HepG2 (cell line): ENCODE measurements at regions not wholly inside any gene's neighbourhood (a gene's known extent, or its start where the extent isn't known, plus 50 kb on each side); places are given as distances from the start of the nearest gene placed in this dataset.

ENCODE experiments used
- ZFP1 ChIP-seq: IDR thresholded peaks from 2 replicates; pipeline ENCODE4 v1.6.1; 2016
- ZNF180 ChIP-seq: sonication (generic); formaldehyde crosslinking; IDR thresholded peaks from 2 replicates; pipeline ENCODE4 v1.4.0; 2020; ENCODE audit warnings: low read depth, missing genetic modification reagents, borderline replicate concordance
- ZNF274 ChIP-seq: sonication (generic); formaldehyde crosslinking; IDR thresholded peaks from 2 replicates; pipeline ENCODE4 v1.5.1; 2020; ENCODE audit warnings: mild to moderate bottlenecking, missing genetic modification reagents
- ZNF33B ChIP-seq: sonication (generic); formaldehyde crosslinking; IDR thresholded peaks from 2 replicates; pipeline ENCODE4 v1.5.1; 2020; ENCODE audit warnings: mild to moderate bottlenecking, missing genetic modification reagents
- TF ChIP-seq, protein P1 (sequence below): sonication (generic); formaldehyde crosslinking; IDR thresholded peaks from 2 replicates; pipeline ENCODE4 v1.5.0; 2020; ENCODE audit warnings: mild to moderate bottlenecking, missing genetic modification reagents, moderate library complexity

DNA sequence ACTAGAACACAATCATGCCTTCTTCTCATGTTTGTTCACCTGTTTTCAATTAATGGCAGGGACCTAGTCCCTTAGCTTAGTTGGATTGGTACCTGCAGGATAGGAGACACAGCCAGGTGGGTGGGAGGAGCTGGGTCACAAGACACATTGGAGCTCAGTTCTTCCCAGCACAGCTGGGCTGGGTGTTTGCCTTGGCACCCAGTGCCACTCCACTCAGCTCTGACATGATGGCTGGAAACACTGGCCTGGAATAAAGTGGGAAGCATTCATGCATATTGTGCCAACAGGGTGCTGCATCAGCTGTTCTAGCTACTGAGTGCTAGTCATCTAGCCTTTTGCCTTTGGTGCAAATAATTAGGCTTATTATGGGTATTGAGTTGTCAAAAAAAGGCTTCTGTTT is 226.1 kb downstream of the PTEN start:
- TF ChIP-seq ZFP1 (CRISPR knock-in tag) (no peak), ZNF274 (CRISPR knock-in tag) (no peak), ZNF180 (CRISPR knock-in tag) (no peak), ZNF33B (no peak)
- TF ChIP-seq, protein P1, sequence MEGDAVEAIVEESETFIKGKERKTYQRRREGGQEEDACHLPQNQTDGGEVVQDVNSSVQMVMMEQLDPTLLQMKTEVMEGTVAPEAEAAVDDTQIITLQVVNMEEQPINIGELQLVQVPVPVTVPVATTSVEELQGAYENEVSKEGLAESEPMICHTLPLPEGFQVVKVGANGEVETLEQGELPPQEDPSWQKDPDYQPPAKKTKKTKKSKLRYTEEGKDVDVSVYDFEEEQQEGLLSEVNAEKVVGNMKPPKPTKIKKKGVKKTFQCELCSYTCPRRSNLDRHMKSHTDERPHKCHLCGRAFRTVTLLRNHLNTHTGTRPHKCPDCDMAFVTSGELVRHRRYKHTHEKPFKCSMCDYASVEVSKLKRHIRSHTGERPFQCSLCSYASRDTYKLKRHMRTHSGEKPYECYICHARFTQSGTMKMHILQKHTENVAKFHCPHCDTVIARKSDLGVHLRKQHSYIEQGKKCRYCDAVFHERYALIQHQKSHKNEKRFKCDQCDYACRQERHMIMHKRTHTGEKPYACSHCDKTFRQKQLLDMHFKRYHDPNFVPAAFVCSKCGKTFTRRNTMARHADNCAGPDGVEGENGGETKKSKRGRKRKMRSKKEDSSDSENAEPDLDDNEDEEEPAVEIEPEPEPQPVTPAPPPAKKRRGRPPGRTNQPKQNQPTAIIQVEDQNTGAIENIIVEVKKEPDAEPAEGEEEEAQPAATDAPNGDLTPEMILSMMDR (CRISPR knock-in tag) = no peak
